ENCODE measurements at regions not wholly inside any gene's neighbourhood (a gene's known extent, or its start where the extent isn't known, plus 50 kb on each side); places are given as distances from the start of the nearest gene placed in this dataset.

DNA sequence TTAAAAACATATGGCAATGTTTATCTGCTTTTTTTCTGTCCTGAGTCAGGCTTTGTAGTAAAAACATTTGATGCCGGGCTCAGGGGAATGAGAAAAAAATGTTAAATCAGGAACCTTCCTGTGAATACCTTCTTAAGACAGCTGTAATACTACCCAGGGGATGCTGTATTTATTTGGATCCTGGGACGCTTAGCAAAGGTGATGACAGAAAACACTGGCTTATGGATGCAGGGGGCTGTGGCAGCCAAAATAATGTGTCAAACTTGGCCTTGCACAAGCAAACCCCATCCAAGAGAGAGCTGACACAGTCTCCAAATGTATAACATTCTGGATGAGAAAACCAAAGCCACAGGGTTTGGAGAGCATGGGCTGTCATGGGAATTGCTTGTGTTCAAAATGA lies 438.2 kb upstream of the PROK2 start:
- TF ChIP-seq, protein P1, sequence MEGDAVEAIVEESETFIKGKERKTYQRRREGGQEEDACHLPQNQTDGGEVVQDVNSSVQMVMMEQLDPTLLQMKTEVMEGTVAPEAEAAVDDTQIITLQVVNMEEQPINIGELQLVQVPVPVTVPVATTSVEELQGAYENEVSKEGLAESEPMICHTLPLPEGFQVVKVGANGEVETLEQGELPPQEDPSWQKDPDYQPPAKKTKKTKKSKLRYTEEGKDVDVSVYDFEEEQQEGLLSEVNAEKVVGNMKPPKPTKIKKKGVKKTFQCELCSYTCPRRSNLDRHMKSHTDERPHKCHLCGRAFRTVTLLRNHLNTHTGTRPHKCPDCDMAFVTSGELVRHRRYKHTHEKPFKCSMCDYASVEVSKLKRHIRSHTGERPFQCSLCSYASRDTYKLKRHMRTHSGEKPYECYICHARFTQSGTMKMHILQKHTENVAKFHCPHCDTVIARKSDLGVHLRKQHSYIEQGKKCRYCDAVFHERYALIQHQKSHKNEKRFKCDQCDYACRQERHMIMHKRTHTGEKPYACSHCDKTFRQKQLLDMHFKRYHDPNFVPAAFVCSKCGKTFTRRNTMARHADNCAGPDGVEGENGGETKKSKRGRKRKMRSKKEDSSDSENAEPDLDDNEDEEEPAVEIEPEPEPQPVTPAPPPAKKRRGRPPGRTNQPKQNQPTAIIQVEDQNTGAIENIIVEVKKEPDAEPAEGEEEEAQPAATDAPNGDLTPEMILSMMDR (IDR thresholded peaks at IDR 0.05; ENCODE audit: extremely low read depth in 1 of 2, insufficient read depth in 1 of 2, low read depth in 1 of 2, low read length in 2 of 2): no peak
- no peak for TF ChIP-seq POLR2AphosphoS5 (IDR thresholded peaks at IDR 0.05; ENCODE audit: insufficient read depth, low read depth, low read length)
- TF ChIP-seq JUN (IDR thresholded peaks at IDR 0.05; ENCODE audit: borderline replicate concordance, insufficient read depth, insufficient read length, low read depth): no peak
- no peak for TF ChIP-seq POLR2A (IDR thresholded peaks at IDR 0.05; ENCODE audit: low read depth, low read length)
- TF ChIP-seq EZH2 (IDR thresholded peaks at IDR 0.05; ENCODE audit: borderline replicate concordance, low read depth, low read length, severe bottlenecking): no peak
- TF ChIP-seq, protein P2, sequence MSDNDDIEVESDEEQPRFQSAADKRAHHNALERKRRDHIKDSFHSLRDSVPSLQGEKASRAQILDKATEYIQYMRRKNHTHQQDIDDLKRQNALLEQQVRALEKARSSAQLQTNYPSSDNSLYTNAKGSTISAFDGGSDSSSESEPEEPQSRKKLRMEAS (IDR thresholded peaks at IDR 0.05; ENCODE audit: insufficient read depth, insufficient read length): no peak
- TF ChIP-seq MYC (IDR thresholded peaks at IDR 0.05; ENCODE audit: low read depth, low read length): no peak

Measured in endothelial cell of umbilical vein (primary cell).